Neural progenitor cell (in vitro differentiated cells): ENCODE measurements at regions not wholly inside any gene's neighbourhood (a gene's known extent, or its start where the extent isn't known, plus 50 kb on each side); places are given as distances from the start of the nearest gene placed in this dataset.

Experiments used
- DNase-seq: peaks from one replicate; pipeline ENCODE4 v3.0.0-alpha.2; 2016; ENCODE audit warnings: low spot score
- H2AFZ ChIP-seq: fragments of 200-600 bp; sonication (generic); replicated peaks from 2 replicates; pipeline ENCODE4 v1.6.1; 2016; ENCODE audit warnings: antibody characterized with exemption
- H3F3A ChIP-seq: fragments of 200-600 bp; sonication (generic); 2 replicates; pipeline ENCODE4 v1.6.1; 2016; ENCODE audit warnings: antibody characterized with exemption, low read depth
- H3K27ac ChIP-seq: fragments of 200-600 bp; sonication (generic); 2 replicates; pipeline ENCODE4 v1.5.1; 2016; ENCODE audit warnings: mild to moderate bottlenecking
- H3K27me3 ChIP-seq: fragments of 200-600 bp; sonication (generic); 2 replicates; pipeline ENCODE4 v1.6.1; 2016; ENCODE audit warnings: mild to moderate bottlenecking, moderate library complexity
- H3K36me3 ChIP-seq: fragments of 200-600 bp; sonication (generic); 2 replicates; pipeline ENCODE4 v1.5.1; 2016
- H3K4me1 ChIP-seq: fragments of 200-600 bp; sonication (generic); 2 replicates; pipeline ENCODE4 v1.6.1; 2016; ENCODE audit warnings: mixed run types
- H3K4me2 ChIP-seq: fragments of 200-600 bp; sonication (generic); 2 replicates; pipeline ENCODE4 v1.6.1; 2016
- H3K4me3 ChIP-seq: fragments of 200-600 bp; sonication (generic); 2 replicates; pipeline ENCODE4 v1.5.1; 2016
- H3K79me2 ChIP-seq: fragments of 200-600 bp; sonication (generic); 2 replicates; pipeline ENCODE4 v1.6.1; 2016; ENCODE audit warnings: low read depth
- H3K9ac ChIP-seq: fragments of 200-600 bp; sonication (generic); 2 replicates; pipeline ENCODE4 v1.6.1; 2016
- H3K9me3 ChIP-seq: fragments of 200-600 bp; sonication (generic); 2 replicates; pipeline ENCODE4 v1.5.1; 2016; ENCODE audit warnings: low read depth
- H4K20me1 ChIP-seq: fragments of 200-600 bp; sonication (generic); 2 replicates; pipeline ENCODE4 v1.6.1; 2016; ENCODE audit warnings: low read depth
- H3K27ac Mint-ChIP-seq: 3 replicates; pipeline ENCODE4 v1.8.0; 2021; ENCODE audit warnings: mixed read lengths
- H3K27me3 Mint-ChIP-seq: 2 replicates; pipeline ENCODE4 v1.8.0; 2022; ENCODE audit warnings: low read depth, mild to moderate bottlenecking, inconsistent platforms, moderate library complexity, mixed read lengths; ENCODE audit not compliant: insufficient read depth
- H3K36me3 Mint-ChIP-seq: 3 replicates; pipeline ENCODE4 v1.8.0; 2021; ENCODE audit warnings: mixed read lengths
- H3K4me1 Mint-ChIP-seq: 3 replicates; pipeline ENCODE4 v1.8.0; 2021; ENCODE audit warnings: mixed read lengths
- H3K4me3 Mint-ChIP-seq: 3 replicates; pipeline ENCODE4 v1.8.0; 2021; ENCODE audit warnings: mild to moderate bottlenecking, moderate library complexity, mixed read lengths
- H3K9me3 Mint-ChIP-seq: 3 replicates; pipeline ENCODE4 v1.8.0; 2020; ENCODE audit warnings: mixed read lengths
- EZH2 ChIP-seq: fragments of 200-600 bp; sonication (generic); IDR thresholded peaks from 2 replicates; pipeline ENCODE4 v1.6.1; 2017; ENCODE audit warnings: antibody characterized with exemption, mild to moderate bottlenecking, moderate library complexity
- EZH2phosphoT487 ChIP-seq: fragments of 200-600 bp; sonication (generic); IDR thresholded peaks from 2 replicates; pipeline ENCODE4 v1.6.1; 2017; ENCODE audit warnings: antibody characterized with exemption
- TF ChIP-seq, protein P1 (sequence below): fragments of 200-600 bp; sonication (generic); IDR thresholded peaks from 2 replicates; pipeline ENCODE4 v1.5.1; 2017; ENCODE audit warnings: antibody characterized with exemption, mild to moderate bottlenecking

- Histone ChIP-seq H3K4me3 (no peak overlapping the region), H3K4me2 (no peak overlapping the region), H2AFZ (no peak overlapping the region), H3K9me3 (no peaks in the 10 kb centered on the region), H4K20me1 (no peaks in the 10 kb centered on the region), H3K79me2 (no peaks in the 10 kb centered on the region), H3K4me1 (no peaks in the 10 kb centered on the region), H3K27me3 (no peaks in the 10 kb centered on the region), H3K36me3 (no peaks in the 10 kb centered on the region), H3K9ac (no peak overlapping the region), H3K27ac (no peak overlapping the region), H3F3A (no peaks in the 10 kb centered on the region)
- H3K4me1 Mint-ChIP-seq, result peaks cover 7% of the 10 kb centered on the region
- H3K9me3 Mint-ChIP-seq, result peaks cover 3% of the 10 kb centered on the region
- no peaks in the 10 kb centered on the region for H3K27me3 Mint-ChIP-seq
- DNase-seq, result no peak
- no peak overlapping the region for H3K27ac Mint-ChIP-seq
- TF ChIP-seq EZH2phosphoT487 (no peak), EZH2 (no peak)
- TF ChIP-seq, protein P1, sequence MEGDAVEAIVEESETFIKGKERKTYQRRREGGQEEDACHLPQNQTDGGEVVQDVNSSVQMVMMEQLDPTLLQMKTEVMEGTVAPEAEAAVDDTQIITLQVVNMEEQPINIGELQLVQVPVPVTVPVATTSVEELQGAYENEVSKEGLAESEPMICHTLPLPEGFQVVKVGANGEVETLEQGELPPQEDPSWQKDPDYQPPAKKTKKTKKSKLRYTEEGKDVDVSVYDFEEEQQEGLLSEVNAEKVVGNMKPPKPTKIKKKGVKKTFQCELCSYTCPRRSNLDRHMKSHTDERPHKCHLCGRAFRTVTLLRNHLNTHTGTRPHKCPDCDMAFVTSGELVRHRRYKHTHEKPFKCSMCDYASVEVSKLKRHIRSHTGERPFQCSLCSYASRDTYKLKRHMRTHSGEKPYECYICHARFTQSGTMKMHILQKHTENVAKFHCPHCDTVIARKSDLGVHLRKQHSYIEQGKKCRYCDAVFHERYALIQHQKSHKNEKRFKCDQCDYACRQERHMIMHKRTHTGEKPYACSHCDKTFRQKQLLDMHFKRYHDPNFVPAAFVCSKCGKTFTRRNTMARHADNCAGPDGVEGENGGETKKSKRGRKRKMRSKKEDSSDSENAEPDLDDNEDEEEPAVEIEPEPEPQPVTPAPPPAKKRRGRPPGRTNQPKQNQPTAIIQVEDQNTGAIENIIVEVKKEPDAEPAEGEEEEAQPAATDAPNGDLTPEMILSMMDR, result no peak
- H3K4me3 Mint-ChIP-seq, result no peak overlapping the region
- peaks cover 3% of the 10 kb centered on the region for H3K36me3 Mint-ChIP-seq
These were observed 697.9 kb downstream of the USP25 start for GRCh38 chr21:16427587-16428087.

DNA sequence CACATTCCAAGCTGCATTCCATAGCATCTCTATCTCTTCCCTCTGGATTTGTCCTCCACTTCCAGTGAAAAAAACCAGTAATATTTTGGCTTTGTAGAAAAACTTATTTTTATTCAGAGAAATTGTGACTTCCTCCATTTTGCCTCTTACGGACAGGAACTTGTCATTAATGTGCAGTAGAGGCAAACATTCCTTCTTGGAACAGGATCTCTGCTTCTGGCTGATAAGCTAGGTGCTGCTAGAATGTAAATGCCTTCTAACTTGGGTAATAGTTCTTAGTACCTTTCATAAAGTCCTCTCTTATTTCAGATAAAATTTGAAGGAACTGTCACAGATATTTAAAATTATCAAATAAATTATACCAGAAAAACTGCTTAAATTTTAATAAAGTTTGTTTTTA is 707.8 kb downstream of the USP25 start:
- Histone ChIP-seq H3K4me3 (no peak overlapping the region), H3K4me2 (no peak overlapping the region), H3K27ac (no peak overlapping the region), H3K9ac (no peak overlapping the region), H3F3A (no peaks in the 10 kb centered on the region), H3K9me3 (no peaks in the 10 kb centered on the region), H2AFZ (no peak overlapping the region), H3K36me3 (no peaks in the 10 kb centered on the region), H3K27me3 (no peaks in the 10 kb centered on the region), H3K79me2 (no peaks in the 10 kb centered on the region), H4K20me1 (no peaks in the 10 kb centered on the region), H3K4me1 (no peaks in the 10 kb centered on the region)
- Mint-ChIP-seq H3K4me1 (no peaks in the 10 kb centered on the region), H3K9me3 (no peaks in the 10 kb centered on the region), H3K27me3 (peaks cover 2% of the 10 kb centered on the region), H3K4me3 (no peak overlapping the region), H3K27ac (no peak overlapping the region), H3K36me3 (peaks cover 5% of the 10 kb centered on the region)
- DNase-seq, result no peak
- TF ChIP-seq EZH2phosphoT487 (no peak), EZH2 (no peak)
- TF ChIP-seq, protein P1, result no peak

DNA sequence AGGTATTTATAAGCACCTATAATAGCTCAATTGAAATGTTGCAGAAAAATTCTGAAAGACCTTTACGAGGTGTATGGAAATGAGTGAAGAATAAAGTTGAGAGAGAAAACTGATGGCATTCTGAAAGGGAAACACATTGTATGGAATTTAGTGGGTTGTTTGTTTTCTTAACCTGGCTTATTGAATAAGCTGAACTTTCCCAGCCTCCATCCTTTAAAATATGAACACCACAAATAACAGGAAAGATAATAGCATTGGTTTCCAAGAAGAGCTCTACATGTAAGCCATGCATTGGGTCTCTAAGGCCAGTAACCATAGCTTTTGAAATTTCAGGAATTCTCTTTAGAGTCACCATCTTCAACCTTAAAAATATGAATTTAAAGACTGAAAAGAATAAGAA is 709.0 kb downstream of the USP25 start:
- no peaks in the 10 kb centered on the region for H3K79me2 ChIP-seq
- no peak overlapping the region for H3K27ac ChIP-seq
- Mint-ChIP-seq H3K4me3 (no peak overlapping the region), H3K4me1 (no peaks in the 10 kb centered on the region), H3K27me3 (peaks cover 2% of the 10 kb centered on the region), H3K36me3 (peaks cover 5% of the 10 kb centered on the region), H3K9me3 (no peaks in the 10 kb centered on the region), H3K27ac (no peak overlapping the region)
- H3K9me3 ChIP-seq, result no peaks in the 10 kb centered on the region
- no peaks in the 10 kb centered on the region for H3K27me3 ChIP-seq
- H3K9ac ChIP-seq, result no peak overlapping the region
- no peaks in the 10 kb centered on the region for H3K4me1 ChIP-seq
- no peak overlapping the region for H3K4me2 ChIP-seq
- TF ChIP-seq EZH2phosphoT487 (no peak), EZH2 (no peak)
- TF ChIP-seq, protein P1, result no peak
- no peak overlapping the region for H3K4me3 ChIP-seq
- no peak for DNase-seq
- H4K20me1 ChIP-seq, result no peaks in the 10 kb centered on the region
- H3K36me3 ChIP-seq, result no peaks in the 10 kb centered on the region
- H3F3A ChIP-seq, result no peaks in the 10 kb centered on the region
- no peak overlapping the region for H2AFZ ChIP-seq
